ENCODE measurements at regions not wholly inside any gene's neighbourhood (a gene's known extent, or its start where the extent isn't known, plus 50 kb on each side); places are given as distances from the start of the nearest gene placed in this dataset.

DNA sequence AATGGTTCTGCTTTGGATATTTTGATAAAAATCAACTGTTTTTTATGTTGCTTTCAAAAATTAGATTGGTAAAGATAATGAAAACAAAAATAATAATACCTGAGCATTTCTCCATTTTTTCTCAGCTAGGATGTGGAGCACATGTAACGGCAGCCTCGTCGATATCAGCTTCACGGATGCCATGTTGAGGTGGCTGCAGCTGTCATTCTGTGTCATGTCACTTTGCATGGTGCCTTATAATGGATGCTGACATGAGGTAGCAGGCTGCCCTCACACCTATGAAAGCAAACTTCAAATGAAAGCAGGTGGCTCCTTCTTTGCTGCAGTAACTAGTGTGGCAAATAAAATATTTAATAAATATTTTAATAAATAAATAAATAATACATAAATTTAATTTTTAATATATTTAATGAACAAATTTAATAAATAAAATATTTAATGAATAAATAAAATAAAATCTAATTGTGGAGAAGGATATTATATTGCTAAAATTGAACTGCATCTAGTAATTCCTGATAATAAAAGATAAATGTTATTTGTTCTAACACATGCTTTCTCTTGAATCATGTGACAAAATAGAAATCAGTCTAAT is 955.7 kb upstream of the SLC10A2 start:
- Histone ChIP-seq H3K4me3 (ENCODE audit: insufficient read depth, low read depth, low read length) (no peak overlapping the region), H3K4me1 (ENCODE audit: control insufficient read depth, insufficient read depth, low read length) (no peaks in the 10 kb centered on the region), H3K14ac (replicated peaks; ENCODE audit: low read depth, low read length) (no peak overlapping the region), H2BK5ac (ENCODE audit: low read depth, low read length, poor library complexity, severe bottlenecking) (no peak overlapping the region), H3K9me3 (ENCODE audit: control insufficient read depth, insufficient read depth, low read length) (no peaks in the 10 kb centered on the region), H4K8ac (ENCODE audit: low read depth in 2 of 2, low read length in 2 of 2) (no peak overlapping the region), H2BK20ac (ENCODE audit: low read depth, low read length) (no peak overlapping the region), H3K27ac (ENCODE audit: insufficient read depth, low read length) (no peak overlapping the region), H3K79me1 (ENCODE audit: low read depth in 1 of 2, low read length in 2 of 2) (no peaks in the 10 kb centered on the region), H3K4me2 (ENCODE audit: low read depth, low read length) (no peak overlapping the region), H3K9ac (ENCODE audit: low read depth, low read length) (no peak overlapping the region), H3K56ac (ENCODE audit: extremely low read depth, insufficient read depth, low read length) (no peak overlapping the region), H3K27me3 (ENCODE audit: control insufficient read depth, insufficient read depth, low read length) (no peaks in the 10 kb centered on the region), H4K91ac (ENCODE audit: insufficient read depth, low read depth, low read length) (no peak overlapping the region), H2AK9ac (replicated peaks; ENCODE audit: low read depth, low read length, poor library complexity) (no peak overlapping the region), H2AK5ac (ENCODE audit: low read depth, low read length) (no peak overlapping the region), H2BK15ac (ENCODE audit: low read depth, low read length) (no peak overlapping the region), H3K23ac (ENCODE audit: low read depth, low read length) (no peak overlapping the region), H3K36me3 (ENCODE audit: control insufficient read depth, insufficient read depth, low read length) (no peaks in the 10 kb centered on the region), H2AFZ (replicated peaks; ENCODE audit: low read length, poor library complexity) (no peak overlapping the region), H3K4ac (ENCODE audit: low read depth, low read length) (no peak overlapping the region), H3K18ac (ENCODE audit: low read depth, low read length) (no peak overlapping the region), H3K9me1 (ENCODE audit: insufficient read depth, low read length) (no peaks in the 10 kb centered on the region), H2BK120ac (ENCODE audit: low read depth, low read length) (no peak overlapping the region), H4K5ac (ENCODE audit: low read depth, low read length) (no peak overlapping the region), H4K20me1 (ENCODE audit: insufficient read depth, low read length) (no peaks in the 10 kb centered on the region)
- dilution Hi-C loops (cut with HindIII; ENCODE audit: low sequenced_read_pairs, unreplicated experiment) (no loop called here), in situ Hi-C loops (cut with MboI; ENCODE audit: low sequenced_read_pairs) (no loop called here), intact Hi-C loops (cut with micrococcal nuclease) (no loop called here)
- no TSS peak for BruUV-seq (replicated peaks)
- CTCF ChIA-PET, result no interaction called here
- ATAC-seq (ENCODE audit: low read depth), result no peak
- DNase-seq, result no peak
- POLR2A ChIA-PET (ENCODE audit: unreplicated experiment), result no interaction called here
- no peak for TF ChIP-seq MXI1 (IDR thresholded peaks at IDR 0.05; ENCODE audit: borderline replicate concordance, low read depth, low read length)
- TF ChIP-seq CTCF (conservative IDR thresholded peaks at IDR 0.05; ENCODE audit: low read depth, low read length), result no peak
- no peak for TF ChIP-seq MAFK (IDR thresholded peaks at IDR 0.05; ENCODE audit: low read depth, low read length)
- no peak for TF ChIP-seq FOS (IDR thresholded peaks at IDR 0.05; ENCODE audit: low read depth, low read length)
- no peak for TF ChIP-seq NFE2L2 (IDR thresholded peaks at IDR 0.05; ENCODE audit: low read depth, low read length)
- WGBS, 2 experiments (ENCODE audit: extremely low coverage in 2 of 2, insufficient read length in 1 of 2), result no CpG with 5 or more reads among the region's 4 CpGs

Data from IMR-90 (cell line).